ENCODE measurements at regions not wholly inside any gene's neighbourhood (a gene's known extent, or its start where the extent isn't known, plus 50 kb on each side); places are given as distances from the start of the nearest gene placed in this dataset.

DNA sequence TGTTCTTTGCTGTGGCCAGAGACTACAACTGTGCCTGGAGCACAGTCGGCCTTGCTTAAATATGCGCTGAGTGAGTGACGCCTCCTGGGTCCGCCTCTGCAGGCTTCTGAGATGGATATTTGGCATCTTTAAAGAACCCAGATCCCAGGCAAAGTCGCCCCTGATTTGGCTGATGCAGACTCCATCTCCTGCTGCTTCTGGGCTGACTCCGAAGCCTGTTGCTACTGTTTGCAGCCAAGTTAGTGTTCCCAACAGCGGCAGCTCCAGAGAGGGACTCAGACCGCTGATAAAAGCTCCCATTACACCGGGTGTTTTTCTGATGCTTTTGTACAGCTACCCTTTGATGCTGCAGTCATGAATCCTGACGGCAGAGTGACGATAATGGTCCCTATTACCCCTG is 83.0 kb upstream of the SULF2 start:
- TF ChIP-seq PAX5 (IDR thresholded peaks at IDR 0.05; ENCODE audit: insufficient read depth, low read length, severe bottlenecking): no peak
- no peak for TF ChIP-seq POU2F2 (IDR thresholded peaks at IDR 0.05; ENCODE audit: low read depth, low read length)
- no peak for TF ChIP-seq POLR2A (IDR thresholded peaks at IDR 0.05; ENCODE audit: low read depth, low read length)
- no peak for TF ChIP-seq SPI1 (IDR thresholded peaks at IDR 0.05; ENCODE audit: low read depth, low read length)
- no peak for TF ChIP-seq TAF1 (IDR thresholded peaks at IDR 0.05; ENCODE audit: low read depth, low read length)
- no peak for TF ChIP-seq POLR2AphosphoS5 (IDR thresholded peaks at IDR 0.05; ENCODE audit: low read depth, low read length)
- no peak for FAIRE-seq
- no peak for DNase-seq (ENCODE audit: insufficient read length, low spot score)

- DNase-seq (ENCODE audit: insufficient read length, low spot score): no peak
- TF ChIP-seq POLR2AphosphoS5 (IDR thresholded peaks at IDR 0.05; ENCODE audit: low read depth, low read length) (no peak), PAX5 (IDR thresholded peaks at IDR 0.05; ENCODE audit: insufficient read depth, low read length, severe bottlenecking) (no peak), SPI1 (IDR thresholded peaks at IDR 0.05; ENCODE audit: low read depth, low read length) (no peak), POLR2A (IDR thresholded peaks at IDR 0.05; ENCODE audit: low read depth, low read length) (no peak), TAF1 (IDR thresholded peaks at IDR 0.05; ENCODE audit: low read depth, low read length) (no peak), POU2F2 (IDR thresholded peaks at IDR 0.05; ENCODE audit: low read depth, low read length) (no peak)
- FAIRE-seq: no peak
Observed at GRCh38 chr20:47867831-47868230, 82.5 kb upstream of the SULF2 start.

GRCh38 chr20:47866480-47866879 is 81.2 kb upstream of the SULF2 start:
- no peak for FAIRE-seq

DNA sequence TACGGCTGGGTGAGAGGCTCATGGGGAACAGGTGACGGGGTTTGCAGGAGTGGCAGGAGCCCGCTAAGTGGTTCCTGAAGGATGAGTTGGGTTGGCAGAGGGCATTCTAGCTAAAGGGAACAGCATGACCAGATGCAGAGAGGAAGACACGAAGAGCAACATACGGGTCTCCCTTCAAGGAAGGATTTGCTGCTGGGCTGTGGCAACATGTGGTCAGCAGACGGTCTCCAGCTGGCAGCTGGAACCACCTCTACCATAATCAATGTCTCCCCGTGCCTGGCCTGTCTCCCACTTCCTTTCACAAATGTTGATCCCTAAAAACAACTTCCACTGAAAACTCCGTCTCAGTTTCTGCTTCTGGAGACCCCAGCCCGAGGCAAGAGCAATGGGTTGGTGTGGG is 80.6 kb upstream of the SULF2 start:
- DNase-seq (ENCODE audit: insufficient read length, low spot score): no peak
- no peak for FAIRE-seq
- no peak for TF ChIP-seq POLR2AphosphoS5 (IDR thresholded peaks at IDR 0.05; ENCODE audit: low read depth, low read length)
- TF ChIP-seq SPI1 (IDR thresholded peaks at IDR 0.05; ENCODE audit: low read depth, low read length): no peak
- TF ChIP-seq POLR2A (IDR thresholded peaks at IDR 0.05; ENCODE audit: low read depth, low read length): no peak
- no peak for TF ChIP-seq PAX5 (IDR thresholded peaks at IDR 0.05; ENCODE audit: insufficient read depth, low read length, severe bottlenecking)
- no peak for TF ChIP-seq POU2F2 (IDR thresholded peaks at IDR 0.05; ENCODE audit: low read depth, low read length)
- TF ChIP-seq TAF1 (IDR thresholded peaks at IDR 0.05; ENCODE audit: low read depth, low read length): no peak

More at GRCh38 chr20:47866480-47866879, 81.2 kb upstream of the SULF2 start:
- DNase-seq (ENCODE audit: insufficient read length, low spot score): no peak
- TF ChIP-seq POLR2AphosphoS5 (IDR thresholded peaks at IDR 0.05; ENCODE audit: low read depth, low read length) (no peak), POU2F2 (IDR thresholded peaks at IDR 0.05; ENCODE audit: low read depth, low read length) (no peak), PAX5 (IDR thresholded peaks at IDR 0.05; ENCODE audit: insufficient read depth, low read length, severe bottlenecking) (no peak), SPI1 (IDR thresholded peaks at IDR 0.05; ENCODE audit: low read depth, low read length) (no peak), POLR2A (IDR thresholded peaks at IDR 0.05; ENCODE audit: low read depth, low read length) (no peak), TAF1 (IDR thresholded peaks at IDR 0.05; ENCODE audit: low read depth, low read length) (no peak)

GRCh38 chr20:47865451-47865850 is 80.2 kb upstream of the SULF2 start:
- FAIRE-seq (no peak), DNase-seq (ENCODE audit: insufficient read length, low spot score) (no peak)
- TF ChIP-seq POLR2A (IDR thresholded peaks at IDR 0.05; ENCODE audit: low read depth, low read length) (no peak), POU2F2 (IDR thresholded peaks at IDR 0.05; ENCODE audit: low read depth, low read length) (no peak), POLR2AphosphoS5 (IDR thresholded peaks at IDR 0.05; ENCODE audit: low read depth, low read length) (no peak), PAX5 (IDR thresholded peaks at IDR 0.05; ENCODE audit: insufficient read depth, low read length, severe bottlenecking) (no peak), TAF1 (IDR thresholded peaks at IDR 0.05; ENCODE audit: low read depth, low read length) (no peak), SPI1 (IDR thresholded peaks at IDR 0.05; ENCODE audit: low read depth, low read length) (no peak)

DNA sequence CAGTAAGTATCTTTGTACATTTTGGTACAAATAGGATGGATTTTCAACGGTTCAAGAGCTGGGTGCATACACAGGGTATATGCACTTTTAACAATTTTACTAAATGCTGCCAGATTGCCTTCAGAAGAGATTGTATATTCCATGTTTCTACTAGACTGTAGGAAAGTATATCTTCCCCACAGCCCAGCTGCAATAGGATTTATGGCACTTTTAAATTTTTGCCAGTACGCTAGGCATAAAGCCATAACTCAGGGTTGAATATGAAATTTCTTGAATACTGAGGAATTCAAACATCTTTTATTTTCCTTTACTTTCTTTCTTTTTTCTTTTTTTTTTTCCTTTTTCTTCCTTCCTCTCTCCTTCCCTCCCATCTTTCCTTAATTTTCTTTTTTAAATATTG is 78.7 kb upstream of the SULF2 start:
- FAIRE-seq: no peak
- no peak for TF ChIP-seq POLR2AphosphoS5 (IDR thresholded peaks at IDR 0.05; ENCODE audit: low read depth, low read length)
- TF ChIP-seq SPI1 (IDR thresholded peaks at IDR 0.05; ENCODE audit: low read depth, low read length): no peak
- TF ChIP-seq POU2F2 (IDR thresholded peaks at IDR 0.05; ENCODE audit: low read depth, low read length): no peak
- TF ChIP-seq TAF1 (IDR thresholded peaks at IDR 0.05; ENCODE audit: low read depth, low read length): no peak
- TF ChIP-seq PAX5 (IDR thresholded peaks at IDR 0.05; ENCODE audit: insufficient read depth, low read length, severe bottlenecking): no peak
- TF ChIP-seq POLR2A (IDR thresholded peaks at IDR 0.05; ENCODE audit: low read depth, low read length): no peak

GRCh38 chr20:47863315-47863965 is 78.2 kb upstream of the SULF2 start:
- DNase-seq (ENCODE audit: insufficient read length, low spot score) (no peak), FAIRE-seq (no peak)
- no peak for TF ChIP-seq SPI1 (IDR thresholded peaks at IDR 0.05; ENCODE audit: low read depth, low read length)
- TF ChIP-seq POLR2A (IDR thresholded peaks at IDR 0.05; ENCODE audit: low read depth, low read length): no peak
- no peak for TF ChIP-seq POLR2AphosphoS5 (IDR thresholded peaks at IDR 0.05; ENCODE audit: low read depth, low read length)
- no peak for TF ChIP-seq POU2F2 (IDR thresholded peaks at IDR 0.05; ENCODE audit: low read depth, low read length)

More for the DNA sequence above, 78.7 kb upstream of the SULF2 start:
- no peak for DNase-seq (ENCODE audit: insufficient read length, low spot score)

DNA sequence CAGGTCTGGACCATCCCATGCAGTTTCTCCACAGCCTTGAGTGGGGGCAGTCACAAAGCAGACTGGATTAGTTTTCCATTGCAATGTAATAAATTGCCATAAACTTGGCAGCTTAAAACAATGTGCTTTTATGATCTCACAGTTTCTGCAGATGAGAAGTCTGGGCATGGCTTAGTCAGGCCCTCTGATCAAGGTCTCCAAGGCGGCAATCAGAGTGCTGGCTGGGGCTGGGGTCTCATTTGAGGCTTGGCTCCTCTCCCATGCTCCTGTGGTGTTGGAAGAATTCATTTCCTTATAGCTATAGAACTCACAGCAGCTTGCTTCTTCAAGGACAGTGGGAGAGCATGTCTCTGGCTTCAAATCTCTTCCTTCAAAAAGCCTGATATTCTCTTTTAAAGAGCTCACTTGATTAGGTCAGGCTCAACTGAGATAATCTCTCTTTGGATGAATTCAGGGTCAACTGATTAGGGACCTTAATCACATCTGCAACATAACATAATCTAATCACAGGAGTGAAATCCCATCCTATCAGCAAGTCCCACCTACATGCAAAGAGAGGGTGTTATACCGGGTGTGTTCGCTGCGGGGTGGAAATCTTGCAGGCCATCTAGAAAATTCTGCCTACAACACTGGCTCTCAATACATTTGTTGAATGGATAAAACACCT is 77.4 kb upstream of the SULF2 start:
- no peak for DNase-seq (ENCODE audit: insufficient read length, low spot score)
- no peak for FAIRE-seq
- TF ChIP-seq POLR2A (IDR thresholded peaks at IDR 0.05; ENCODE audit: low read depth, low read length) (no peak), PAX5 (IDR thresholded peaks at IDR 0.05; ENCODE audit: insufficient read depth, low read length, severe bottlenecking) (no peak), POLR2AphosphoS5 (IDR thresholded peaks at IDR 0.05; ENCODE audit: low read depth, low read length) (no peak), SPI1 (IDR thresholded peaks at IDR 0.05; ENCODE audit: low read depth, low read length) (no peak), TAF1 (IDR thresholded peaks at IDR 0.05; ENCODE audit: low read depth, low read length) (no peak), POU2F2 (IDR thresholded peaks at IDR 0.05; ENCODE audit: low read depth, low read length) (no peak)

- FAIRE-seq: no peak
- no peak for TF ChIP-seq POLR2A (IDR thresholded peaks at IDR 0.05; ENCODE audit: low read depth, low read length)
- no peak for TF ChIP-seq POLR2AphosphoS5 (IDR thresholded peaks at IDR 0.05; ENCODE audit: low read depth, low read length)
- TF ChIP-seq TAF1 (IDR thresholded peaks at IDR 0.05; ENCODE audit: low read depth, low read length): no peak
- TF ChIP-seq POU2F2 (IDR thresholded peaks at IDR 0.05; ENCODE audit: low read depth, low read length): no peak
- TF ChIP-seq SPI1 (IDR thresholded peaks at IDR 0.05; ENCODE audit: low read depth, low read length): no peak
- TF ChIP-seq PAX5 (IDR thresholded peaks at IDR 0.05; ENCODE audit: insufficient read depth, low read length, severe bottlenecking): no peak
- no peak for DNase-seq (ENCODE audit: insufficient read length, low spot score)
Observed at GRCh38 chr20:47861116-47861515, 75.8 kb upstream of the SULF2 start.
